DND-41 (cell line): ENCODE measurements at regions not wholly inside any gene's neighbourhood (a gene's known extent, or its start where the extent isn't known, plus 50 kb on each side); places are given as distances from the start of the nearest gene placed in this dataset.
"Not testable (repeated sequence)": the region's sequence is repeated elsewhere in the genome, so short reads cannot be mapped to it uniquely, and the experiment has no call there.

Source experiments
- EZH2 ChIP-seq: IDR thresholded peaks from 3 replicates; pipeline ENCODE4 v1.6.1; 2012; ENCODE audit warnings: borderline replicate concordance, low read depth, mild to moderate bottlenecking, moderate library complexity, low read length, inconsistent platforms; ENCODE audit not compliant: severe bottlenecking
- TF ChIP-seq, protein P1 (sequence below): IDR thresholded peaks from 2 replicates; pipeline ENCODE4 v1.5.1; 2012; ENCODE audit warnings: borderline replicate concordance, low read length, moderate library complexity, mild to moderate bottlenecking; ENCODE audit not compliant: poor library complexity, severe bottlenecking; ENCODE audit errors: extremely low read depth

DNA sequence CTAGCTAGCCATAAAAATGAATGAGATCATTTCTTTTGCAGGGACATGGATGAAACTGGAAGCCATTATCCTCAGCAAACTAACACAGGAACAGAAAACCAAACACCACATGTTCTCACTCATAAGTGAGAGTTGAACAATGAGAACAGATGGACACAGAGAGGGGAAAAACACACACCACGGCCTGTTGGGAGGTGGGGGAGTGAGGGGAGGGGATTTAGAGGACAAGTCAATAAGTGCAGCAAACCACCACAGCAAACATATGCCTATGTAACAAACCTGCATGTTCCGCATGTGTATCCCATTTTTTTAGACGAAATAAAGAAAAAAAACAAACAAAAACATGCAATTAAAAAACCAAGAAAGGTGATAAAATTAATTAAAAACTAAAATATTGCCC, 308.8 kb upstream of the RND3 start:
- TF ChIP-seq, protein P1, sequence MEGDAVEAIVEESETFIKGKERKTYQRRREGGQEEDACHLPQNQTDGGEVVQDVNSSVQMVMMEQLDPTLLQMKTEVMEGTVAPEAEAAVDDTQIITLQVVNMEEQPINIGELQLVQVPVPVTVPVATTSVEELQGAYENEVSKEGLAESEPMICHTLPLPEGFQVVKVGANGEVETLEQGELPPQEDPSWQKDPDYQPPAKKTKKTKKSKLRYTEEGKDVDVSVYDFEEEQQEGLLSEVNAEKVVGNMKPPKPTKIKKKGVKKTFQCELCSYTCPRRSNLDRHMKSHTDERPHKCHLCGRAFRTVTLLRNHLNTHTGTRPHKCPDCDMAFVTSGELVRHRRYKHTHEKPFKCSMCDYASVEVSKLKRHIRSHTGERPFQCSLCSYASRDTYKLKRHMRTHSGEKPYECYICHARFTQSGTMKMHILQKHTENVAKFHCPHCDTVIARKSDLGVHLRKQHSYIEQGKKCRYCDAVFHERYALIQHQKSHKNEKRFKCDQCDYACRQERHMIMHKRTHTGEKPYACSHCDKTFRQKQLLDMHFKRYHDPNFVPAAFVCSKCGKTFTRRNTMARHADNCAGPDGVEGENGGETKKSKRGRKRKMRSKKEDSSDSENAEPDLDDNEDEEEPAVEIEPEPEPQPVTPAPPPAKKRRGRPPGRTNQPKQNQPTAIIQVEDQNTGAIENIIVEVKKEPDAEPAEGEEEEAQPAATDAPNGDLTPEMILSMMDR: not testable (repeated sequence)
- TF ChIP-seq EZH2: not testable (repeated sequence)
